Caki2 (cell line): ENCODE measurements at regions not wholly inside any gene's neighbourhood (a gene's known extent, or its start where the extent isn't known, plus 50 kb on each side); places are given as distances from the start of the nearest gene placed in this dataset.

Source experiments
- DNase-seq: peaks from one replicate; pipeline ENCODE4 v3.0.0-alpha.2; 2015; ENCODE audit warnings: low read depth
- in situ Hi-C: cut with HindIII; loops from 2 replicates; pipeline ENCODE4 v1.10.0; 2016; ENCODE audit warnings: low sequenced_read_pairs, low pct_unique_long_range_greater_than_20kb, mixed read lengths

DNA sequence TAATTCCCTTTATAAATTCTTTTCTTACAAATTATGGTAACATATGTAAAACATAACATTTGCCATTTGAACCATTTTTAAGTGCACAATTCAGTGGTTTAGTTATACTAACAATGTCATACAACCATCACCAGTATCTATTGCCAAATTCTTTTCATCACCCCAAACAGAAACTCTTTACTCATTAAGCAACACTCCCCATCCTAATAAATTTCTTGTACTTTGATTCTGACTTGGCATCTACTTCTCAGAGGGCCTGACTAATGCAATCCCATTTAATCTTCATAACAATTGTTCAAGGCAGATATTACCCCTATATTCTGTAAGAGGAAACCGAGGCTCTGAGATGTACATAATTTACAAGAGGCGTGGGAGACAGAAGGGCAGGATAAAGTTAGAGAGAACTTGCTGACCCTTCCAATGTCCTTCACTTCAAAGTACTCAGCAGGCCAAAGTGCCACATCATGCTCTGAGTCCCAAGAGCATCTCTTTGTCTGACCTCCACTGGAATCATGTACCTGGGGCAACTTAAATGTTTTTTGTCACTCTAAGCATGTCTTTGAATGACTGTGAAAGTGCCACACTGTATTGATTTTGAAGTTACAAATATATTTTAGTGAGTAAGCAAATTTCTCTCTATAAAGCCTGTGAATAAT lies 255.3 kb downstream of the KIF4B start:
- no peak for DNase-seq
- in situ Hi-C loops: no loop called here

DNA sequence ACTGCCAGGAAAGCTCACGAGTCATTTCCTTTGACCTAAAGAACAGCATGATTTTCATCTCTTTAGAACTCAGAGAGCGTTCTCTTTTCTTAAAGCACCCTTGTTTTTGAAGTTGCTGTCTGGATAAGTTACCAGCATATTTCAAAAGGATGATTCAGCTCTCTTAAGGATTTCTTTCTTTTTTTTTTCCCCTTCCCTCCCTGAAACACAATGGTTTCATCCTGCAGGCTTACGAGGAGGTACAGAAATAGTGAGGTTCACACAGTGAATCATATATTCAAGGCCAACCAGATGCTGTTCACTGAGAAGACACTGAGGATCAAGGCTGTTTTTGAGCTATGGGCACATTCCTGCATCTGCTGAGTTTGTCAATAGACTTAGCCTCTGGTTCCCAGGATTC lies 257.2 kb downstream of the KIF4B start:
- DNase-seq: no peak
- in situ Hi-C loops: no loop called here

DNA sequence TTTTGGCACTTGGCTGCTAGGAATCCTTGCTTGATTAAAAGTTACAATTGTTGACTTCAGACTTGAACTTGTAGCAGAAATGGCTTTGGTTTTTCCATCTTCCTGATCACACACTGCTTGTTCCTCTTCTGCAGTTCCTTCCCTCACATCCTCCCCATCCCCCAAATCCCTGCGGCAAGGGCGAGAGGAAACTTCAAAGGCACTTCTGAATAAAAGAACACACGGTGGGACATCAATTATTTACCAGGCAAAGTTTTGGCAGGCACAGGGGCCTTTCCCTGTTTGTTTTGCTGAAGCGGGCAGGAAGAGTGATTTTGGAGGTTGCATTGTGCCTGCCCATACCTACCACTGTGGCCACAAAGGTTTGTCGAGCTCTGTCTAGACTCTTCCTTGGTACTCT lies 260.9 kb downstream of the KIF4B start:
- DNase-seq: no peak

DNA sequence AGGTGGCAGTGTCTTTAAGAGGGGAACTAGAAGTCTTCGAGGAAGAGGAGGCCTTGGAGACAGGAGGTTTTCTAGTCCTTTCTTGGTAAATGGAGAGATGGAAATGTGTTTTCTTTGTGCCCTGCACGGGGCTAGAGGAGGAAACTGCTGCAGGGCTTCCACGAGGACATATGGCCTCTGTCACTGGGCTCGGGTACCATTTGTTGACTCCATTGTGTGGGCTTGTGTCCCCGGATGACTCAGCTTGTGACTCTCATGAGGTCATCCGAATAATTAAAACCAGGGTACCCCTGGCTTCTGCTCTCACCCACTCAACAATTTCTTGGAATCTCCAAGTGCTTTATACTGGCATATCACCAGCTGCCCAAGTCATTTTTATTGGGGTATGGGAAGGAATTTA lies 261.7 kb downstream of the KIF4B start:
- no peak for DNase-seq
- in situ Hi-C loops: no loop called here

More for the DNA sequence above, 260.9 kb downstream of the KIF4B start:
- in situ Hi-C loops: no loop called here

DNA sequence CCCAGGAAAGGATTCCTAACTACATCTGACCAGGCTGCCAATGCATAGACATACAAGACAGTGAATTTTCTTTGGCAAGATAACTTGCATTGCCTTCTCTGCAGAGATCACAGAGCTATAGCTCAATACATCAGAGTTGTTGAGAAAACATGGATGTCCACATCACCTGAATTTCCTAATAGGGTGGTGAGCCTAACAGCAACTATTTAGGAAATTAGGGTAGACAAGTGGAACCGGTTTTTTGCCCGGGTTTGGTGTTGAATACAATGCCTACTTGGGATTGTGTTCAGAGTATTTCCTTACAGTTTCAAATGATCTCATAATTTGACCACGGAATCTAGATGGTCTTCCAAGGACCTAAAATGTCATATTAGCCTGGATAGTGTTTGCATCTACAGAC lies 262.7 kb downstream of the KIF4B start:
- in situ Hi-C loops: no loop called here

DNA sequence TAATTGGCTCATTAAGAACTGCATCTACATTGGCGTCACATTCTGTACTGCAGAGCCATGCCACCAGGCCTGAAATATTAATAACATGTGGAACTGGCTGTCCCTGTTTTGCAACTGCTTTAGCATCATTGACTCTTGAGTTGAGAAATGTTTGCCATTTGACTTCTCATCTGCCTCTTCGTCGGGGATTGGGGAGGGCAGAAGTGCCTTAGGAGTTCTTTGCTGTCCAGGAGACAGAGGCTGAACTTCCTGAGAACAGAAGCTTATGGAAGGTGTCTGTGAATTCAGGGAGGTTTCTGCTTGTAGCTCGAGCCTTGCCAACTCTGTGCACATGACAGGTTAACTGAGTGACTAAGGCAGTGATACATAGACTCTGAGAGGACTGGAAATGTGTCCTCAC lies 265.0 kb downstream of the KIF4B start:
- DNase-seq: no peak
- in situ Hi-C loops: no loop called here

More for the DNA sequence above, 262.7 kb downstream of the KIF4B start:
- DNase-seq: no peak

DNA sequence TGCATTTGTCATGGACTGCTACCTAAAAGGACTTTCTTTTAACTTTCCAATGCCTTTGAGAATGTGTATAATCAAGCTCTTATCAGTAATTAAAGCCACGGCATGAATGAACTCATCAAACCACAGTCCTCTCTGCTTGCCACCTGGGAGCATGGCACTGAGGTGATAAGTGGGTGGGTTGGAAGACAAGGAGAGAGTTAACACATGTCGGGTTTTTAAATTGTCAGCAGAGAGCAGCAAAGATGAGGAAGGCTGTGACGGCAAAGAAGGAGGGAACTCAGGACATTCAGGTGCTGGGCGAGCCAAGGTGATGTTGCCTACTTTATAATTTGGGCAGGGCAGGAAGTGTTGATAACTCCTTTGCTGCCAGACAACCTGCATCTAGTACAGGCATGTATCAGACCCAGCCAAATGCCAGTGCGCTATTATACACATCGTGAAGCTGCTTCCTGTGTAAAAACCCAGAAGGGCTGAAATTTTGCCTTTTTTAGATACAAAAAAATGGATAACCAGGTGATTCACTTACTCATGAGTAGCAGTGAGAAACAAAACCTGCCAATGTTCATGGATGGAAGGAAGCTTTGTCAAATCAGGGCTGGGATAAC lies 269.1 kb downstream of the KIF4B start:
- DNase-seq: no peak
- in situ Hi-C loops: no loop called here

DNA sequence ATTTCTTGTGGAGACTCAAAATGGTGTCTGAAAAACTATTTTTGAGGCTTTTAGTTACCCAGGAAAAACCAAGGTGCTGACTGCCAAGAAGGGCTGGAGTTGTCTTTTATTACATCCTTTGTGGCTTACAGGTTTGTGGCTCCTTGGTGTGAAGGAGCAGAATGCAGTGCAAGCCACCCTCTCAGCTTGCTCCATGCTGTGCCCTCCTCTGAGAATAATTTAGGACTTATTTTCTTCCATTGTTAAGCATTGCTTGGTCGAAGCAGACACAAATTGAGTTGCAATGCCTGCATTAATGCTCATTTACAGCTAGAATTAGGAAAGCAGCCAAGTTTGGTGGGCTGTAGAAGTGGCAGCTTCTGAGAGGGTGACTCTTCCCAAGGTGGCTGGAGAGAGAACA lies 272.2 kb downstream of the KIF4B start:
- in situ Hi-C loops: no loop called here
- DNase-seq: no peak

DNA sequence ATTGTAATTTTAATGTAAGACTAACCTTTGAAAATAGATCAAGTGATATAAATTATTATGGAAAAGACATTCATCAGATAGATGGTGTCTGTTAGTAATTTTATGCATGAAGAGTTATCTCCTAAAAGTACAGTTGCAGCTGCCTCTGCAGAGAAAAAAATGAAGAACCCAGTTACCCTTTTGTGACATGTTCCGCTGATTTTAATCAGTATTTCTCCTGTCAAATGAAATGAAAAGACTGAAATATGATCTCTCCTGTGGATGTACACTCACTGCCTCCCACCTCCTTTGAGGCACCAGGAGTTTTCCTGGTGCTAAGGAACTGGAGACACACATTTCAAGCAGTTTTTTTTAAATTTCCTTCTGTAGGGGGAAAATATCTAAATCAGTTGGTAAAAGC lies 277.4 kb downstream of the KIF4B start:
- in situ Hi-C loops: no loop called here
- DNase-seq: no peak

DNA sequence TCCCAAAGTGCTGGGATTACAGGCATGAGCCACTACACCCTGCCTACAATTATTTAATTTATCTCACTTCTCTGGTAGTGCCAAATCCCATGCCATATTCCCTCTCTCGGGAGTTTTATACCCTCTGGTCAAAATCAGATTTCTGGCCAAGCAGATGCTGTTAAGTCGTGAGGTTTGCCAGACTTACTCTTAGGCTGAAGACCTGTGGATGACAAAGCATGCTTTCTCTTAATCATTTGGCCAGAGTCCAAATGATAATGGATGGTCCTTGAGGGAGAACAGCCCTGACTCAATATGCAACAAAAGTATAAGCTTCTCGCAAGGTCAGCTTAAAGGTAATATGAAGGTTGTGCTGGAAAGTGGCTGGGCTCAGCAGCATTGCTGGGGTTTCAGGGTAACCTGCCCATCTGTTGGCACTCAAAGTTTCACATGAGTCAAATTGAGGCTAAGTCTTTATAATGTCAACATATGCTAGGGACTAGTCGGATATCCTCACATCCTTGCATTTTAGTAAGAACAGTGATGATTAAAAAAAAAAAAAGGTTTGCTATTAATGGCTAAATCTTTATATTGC lies 280.1 kb downstream of the KIF4B start:
- DNase-seq: no peak
- in situ Hi-C loops: no loop called here

DNA sequence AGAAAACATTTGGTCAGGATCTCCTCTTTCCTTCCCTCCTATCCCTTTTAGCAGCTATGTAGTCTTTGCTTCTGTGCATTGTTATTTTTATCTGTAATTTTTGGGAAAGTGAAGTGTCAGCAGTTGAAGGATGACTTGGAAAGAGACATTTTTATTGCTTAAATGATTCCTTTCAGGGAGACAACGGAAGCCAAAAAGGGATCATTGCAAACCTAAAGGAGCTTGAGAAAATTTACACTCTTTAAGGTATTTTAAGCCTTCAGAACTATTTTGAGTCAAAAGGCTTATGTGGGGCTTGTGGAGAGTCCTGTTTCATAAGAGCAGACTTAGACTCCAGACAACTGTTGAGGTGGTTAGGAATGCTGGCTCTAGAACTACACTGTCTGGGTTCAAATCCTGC lies 281.6 kb downstream of the KIF4B start:
- no peak for DNase-seq
- in situ Hi-C loops: no loop called here

DNA sequence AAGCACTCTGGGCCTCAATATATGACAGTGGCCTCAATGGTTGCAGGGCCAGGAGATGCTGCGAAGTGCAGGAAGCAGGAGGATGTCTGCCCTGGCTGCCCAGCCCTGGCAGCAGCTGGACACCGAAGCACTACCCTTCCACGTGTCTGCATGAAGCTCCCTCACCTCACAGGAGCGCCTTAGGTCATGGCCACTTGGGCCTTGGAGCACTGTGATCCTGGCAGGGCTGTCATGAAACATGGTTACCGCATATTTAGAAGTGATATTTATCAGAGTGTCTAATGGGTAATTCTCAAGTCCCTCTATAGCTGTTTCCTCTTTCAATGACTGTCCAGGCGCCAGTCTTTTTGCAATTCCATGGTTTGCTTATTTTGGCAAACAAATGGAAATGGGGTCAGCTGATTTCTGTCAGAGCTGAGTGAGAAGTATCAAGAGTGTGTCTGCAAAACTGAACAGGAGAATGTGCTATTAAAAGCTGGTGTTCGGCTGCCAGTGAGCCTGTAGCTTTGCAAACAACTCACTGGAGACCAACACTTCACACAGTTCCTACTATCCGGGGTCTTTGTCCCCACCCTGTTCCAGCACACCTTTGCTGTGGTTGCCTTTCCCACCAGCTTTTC lies 285.9 kb downstream of the KIF4B start:
- in situ Hi-C loops: no loop called here
- DNase-seq: no peak

DNA sequence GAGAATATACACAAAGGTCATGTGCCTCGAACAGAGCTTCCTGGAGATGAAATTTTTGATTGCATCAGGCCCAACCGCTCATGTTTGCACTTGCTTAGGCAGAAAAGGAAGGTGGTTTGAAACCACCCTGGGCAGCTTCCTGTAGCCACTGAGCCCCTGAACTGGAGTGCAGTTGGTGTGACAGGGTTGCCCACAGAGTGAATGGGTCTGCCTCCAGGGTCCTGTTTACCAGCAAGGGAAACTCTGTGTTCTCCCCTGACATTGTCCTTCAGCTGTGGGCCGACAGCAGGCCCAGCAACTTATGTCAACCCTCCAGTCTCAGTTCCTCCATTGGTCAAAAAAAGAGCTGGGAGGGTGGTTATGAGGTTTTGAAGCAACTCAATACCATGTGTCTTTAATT lies 289.6 kb downstream of the KIF4B start:
- in situ Hi-C loops: no loop called here
- DNase-seq: no peak

DNA sequence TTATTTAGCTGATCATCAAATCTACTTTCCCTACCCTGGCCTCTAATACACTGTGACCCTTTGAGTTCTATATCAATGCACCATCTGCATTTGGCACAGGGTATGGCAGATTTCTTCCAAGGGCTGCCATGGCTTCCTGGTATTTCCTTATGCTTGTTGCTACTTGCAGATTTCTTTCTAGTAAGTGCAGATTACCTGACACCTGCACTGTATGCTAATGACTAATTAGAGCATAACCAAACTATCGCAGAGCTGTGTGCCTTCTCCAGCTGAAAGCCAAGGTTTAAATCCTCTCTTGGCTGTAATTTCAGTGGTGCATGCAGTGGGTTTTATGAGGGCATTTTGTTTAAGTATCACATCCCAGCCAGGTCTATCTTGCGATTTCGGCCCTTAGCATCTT lies 293.7 kb downstream of the KIF4B start:
- in situ Hi-C loops: no loop called here
- no peak for DNase-seq

DNA sequence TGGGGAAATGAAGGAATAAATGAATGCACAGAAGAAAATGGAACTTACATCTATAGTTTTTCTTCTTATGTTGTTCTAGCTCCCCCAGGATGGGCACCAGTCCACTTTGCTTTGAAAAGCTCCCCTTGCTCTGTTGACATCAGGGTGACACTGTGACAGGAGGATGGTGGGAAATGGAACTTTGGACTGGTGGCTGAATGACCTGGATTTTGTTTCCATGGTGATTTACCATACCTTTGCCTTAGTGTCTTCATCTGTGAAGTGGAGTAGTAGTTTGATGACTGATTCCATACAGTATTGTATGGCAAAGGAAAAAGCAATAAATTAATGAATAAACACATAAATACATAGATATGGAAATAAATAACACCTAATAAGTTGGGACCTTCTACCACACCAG lies 294.7 kb downstream of the KIF4B start:
- DNase-seq: no peak
- in situ Hi-C loops: no loop called here

DNA sequence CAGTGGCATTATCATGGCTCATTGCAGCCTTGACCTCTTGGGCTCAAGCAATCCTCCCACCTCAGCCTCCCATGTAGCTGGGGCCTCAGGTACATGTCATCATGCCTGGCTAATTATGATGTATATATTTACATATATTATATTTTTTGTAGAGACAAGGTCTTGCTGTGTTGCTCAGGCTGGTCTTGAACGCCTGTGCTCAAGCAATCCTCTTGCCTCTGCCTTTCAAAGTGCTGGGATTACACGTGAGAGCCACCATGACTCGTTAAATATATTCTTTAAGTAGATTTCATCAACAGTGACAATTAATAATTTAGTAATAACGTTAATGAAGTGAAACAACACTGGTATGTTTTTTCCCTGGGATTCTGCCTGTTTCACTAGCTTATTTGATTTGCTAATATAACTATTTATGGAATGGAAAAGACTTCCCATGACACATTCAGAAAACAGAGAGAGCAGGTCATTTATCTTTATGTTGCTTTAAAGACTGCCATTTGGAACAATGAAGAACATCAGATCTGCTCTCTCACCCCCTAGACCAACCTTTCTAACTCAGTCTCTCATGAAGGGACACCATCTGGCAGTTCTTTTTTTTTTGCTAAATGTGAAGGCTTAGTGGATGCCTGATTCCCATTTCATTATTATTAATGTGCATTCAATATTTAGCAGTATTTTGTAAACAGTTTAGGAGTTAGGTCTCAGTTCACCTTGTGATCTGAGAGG lies 295.6 kb downstream of the KIF4B start:
- DNase-seq: no peak
- in situ Hi-C loops: no loop called here

DNA sequence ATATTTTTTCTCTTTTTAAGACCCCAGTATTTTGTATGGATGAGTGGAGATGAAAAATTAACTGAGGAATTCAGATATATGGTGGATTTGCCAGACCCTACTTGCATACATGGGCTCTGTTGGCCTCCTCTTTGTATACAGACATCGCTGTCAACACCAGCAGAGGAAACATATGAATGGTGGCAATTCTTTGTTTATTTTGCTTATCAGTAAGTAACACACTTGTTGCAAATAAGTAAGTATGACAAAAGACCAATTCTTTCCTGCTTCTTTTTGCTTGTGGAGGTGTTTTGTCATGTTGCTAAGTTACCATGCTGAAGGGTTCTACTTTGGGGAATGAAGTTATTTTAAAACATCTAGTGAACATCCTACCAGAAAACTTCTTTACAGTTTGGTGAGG lies 298.2 kb downstream of the KIF4B start:
- DNase-seq: no peak
- in situ Hi-C loops: no loop called here

DNA sequence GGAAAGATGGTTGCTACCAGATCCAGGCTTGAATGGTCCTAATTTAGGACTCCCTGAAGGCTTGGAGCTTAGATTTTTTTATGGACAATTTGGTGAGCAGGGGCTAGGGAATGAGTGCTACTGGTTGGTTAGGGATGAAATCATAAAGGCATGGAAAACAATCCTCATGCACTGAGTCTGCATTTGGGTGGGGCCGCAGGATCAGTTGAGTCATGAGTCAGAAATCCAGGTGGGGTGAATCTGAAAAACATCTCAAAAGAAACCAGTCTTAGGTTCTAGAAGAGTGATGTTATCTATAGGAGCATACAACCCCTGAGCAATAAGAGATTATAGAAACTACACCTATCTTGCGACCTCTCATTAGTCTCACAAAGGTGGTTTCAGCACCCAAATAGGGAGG lies 300.0 kb downstream of the KIF4B start:
- in situ Hi-C loops: no loop called here
- DNase-seq: no peak

DNA sequence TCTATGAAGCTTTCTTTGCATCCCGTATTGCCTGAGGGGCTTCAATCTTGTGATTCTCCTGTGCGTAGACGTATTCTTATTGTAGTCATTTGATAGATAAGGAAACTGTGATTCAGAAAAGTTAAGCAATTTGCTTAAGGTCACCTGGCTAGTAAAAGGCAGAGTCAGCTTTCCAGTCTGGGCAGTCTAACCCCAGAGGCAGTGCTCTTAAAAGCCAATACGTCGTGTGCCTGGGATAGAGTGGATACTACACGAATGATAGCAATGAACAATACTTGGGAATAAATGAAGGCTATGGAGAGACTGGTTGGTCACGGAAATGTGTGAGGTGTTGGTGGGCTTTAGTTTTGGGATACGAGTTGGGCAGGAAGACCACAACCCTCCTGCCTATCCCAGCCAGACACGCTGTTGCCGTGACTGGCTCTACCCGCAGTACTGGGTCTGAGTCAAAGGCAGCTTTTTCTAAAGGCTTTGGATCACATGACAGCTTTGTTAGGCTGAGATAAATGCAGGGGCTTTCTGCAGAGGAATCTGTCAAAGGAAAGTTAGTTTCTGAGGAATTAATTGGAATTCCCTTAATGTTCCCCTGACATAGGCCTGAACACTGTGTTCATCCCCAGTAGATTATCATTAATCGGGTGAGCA lies 302.6 kb downstream of the KIF4B start:
- DNase-seq: no peak
- in situ Hi-C loops: no loop called here
